CD14-positive monocyte (primary cell): ENCODE measurements at regions not wholly inside any gene's neighbourhood (a gene's known extent, or its start where the extent isn't known, plus 50 kb on each side); places are given as distances from the start of the nearest gene placed in this dataset.

ENCODE experiments used
- DNase-seq, 3 donors: peaks; one replicate each; pipeline ENCODE4 v3.0.0-alpha.2; 2011 to 2022
- H2AFZ ChIP-seq: 2 replicates; pipeline ENCODE4 v1.6.0; 2012; ENCODE audit warnings: mild to moderate bottlenecking, low read depth, low read length, inconsistent platforms; ENCODE audit not compliant: insufficient read depth, poor library complexity, severe bottlenecking
- H3K27ac ChIP-seq, 2 donors: 1 replicate in 1 of 2; 2 replicates in 1 of 2; pipeline ENCODE4 v1.5.1; 2012 to 2013; ENCODE audit warnings: low read length in 2 of 2, control low read depth in 1 of 2, inconsistent platforms in 1 of 2, low read depth in 1 of 2, mild to moderate bottlenecking in 1 of 2
- H3K27me3 ChIP-seq, 2 donors: one replicate each; pipeline versions ENCODE4 v1.6.0 to v1.6.1; 2011 to 2013; ENCODE audit warnings: low read length in 2 of 2; ENCODE audit not compliant: control insufficient read depth in 2 of 2, insufficient read depth in 2 of 2
- H3K36me3 ChIP-seq, 2 donors: replicated peaks in 1 of 2; 1 replicate in 1 of 2; 2 replicates in 1 of 2; pipeline versions ENCODE4 v1.5.1 to v1.6.1; 2012 to 2013; ENCODE audit warnings: low read length in 2 of 2, control low read depth in 1 of 2, inconsistent platforms in 1 of 2, mild to moderate bottlenecking in 1 of 2; ENCODE audit not compliant: insufficient read depth in 2 of 2, control insufficient read depth in 1 of 2
- H3K4me1 ChIP-seq, 2 donors: 1 replicate in 1 of 2; 2 replicates in 1 of 2; pipeline versions ENCODE4 v1.5.1 to v1.6.1; 2012 to 2013; ENCODE audit warnings: low read length in 2 of 2, control low read depth in 1 of 2, inconsistent platforms in 1 of 2, mild to moderate bottlenecking in 1 of 2, moderate library complexity in 1 of 2; ENCODE audit not compliant: insufficient read depth in 2 of 2, control insufficient read depth in 1 of 2
- H3K4me2 ChIP-seq: replicated peaks from 2 replicates; pipeline ENCODE3; 2012; ENCODE audit warnings: low read length, moderate library complexity, mild to moderate bottlenecking; ENCODE audit not compliant: poor library complexity, severe bottlenecking; ENCODE audit errors: extremely low read depth
- H3K4me3 ChIP-seq, 3 experiments: fragments of 200-600 bp in 1 of 3; sonication (generic) in 1 of 3; replicated peaks in 1 of 3; 1 replicate in 2 of 3; 2 replicates in 1 of 3; pipeline ENCODE4 v1.5.1; 2011 to 2013; ENCODE audit warnings: low read length in 3 of 3, mild to moderate bottlenecking in 3 of 3, control low read depth in 2 of 3, low read depth in 2 of 3, inconsistent platforms in 1 of 3, moderate library complexity in 1 of 3
- H3K79me2 ChIP-seq: 2 replicates; pipeline ENCODE4 v1.6.0; 2012; ENCODE audit warnings: mild to moderate bottlenecking, control low read depth, inconsistent platforms, low read length, moderate library complexity; ENCODE audit not compliant: insufficient read depth
- H3K9ac ChIP-seq: 2 replicates; pipeline ENCODE4 v1.6.0; 2017; ENCODE audit warnings: low read length, mild to moderate bottlenecking; ENCODE audit not compliant: insufficient read depth, poor library complexity, severe bottlenecking
- H3K9me3 ChIP-seq, 2 donors: replicated peaks in 1 of 2; 1 replicate in 1 of 2; 2 replicates in 1 of 2; pipeline versions ENCODE4 v1.5.1 to v1.6.1; 2012 to 2013; ENCODE audit warnings: low read length in 2 of 2, control low read depth in 1 of 2; ENCODE audit not compliant: control insufficient read depth in 1 of 2, insufficient read depth in 1 of 2
- H4K20me1 ChIP-seq: 2 replicates; pipeline ENCODE4 v1.6.0; 2012; ENCODE audit warnings: mild to moderate bottlenecking, low read length, control low read depth, moderate library complexity; ENCODE audit not compliant: insufficient read depth
- H3K27ac Mint-ChIP-seq, 7 donors: one replicate each; pipeline ENCODE4 v1.8.0; 2020; ENCODE audit warnings: mild to moderate bottlenecking in 7 of 7, mixed read lengths in 7 of 7, moderate library complexity in 6 of 7, inconsistent platforms in 2 of 7
- H3K27me3 Mint-ChIP-seq, 3 donors: one replicate each; pipeline ENCODE4 v1.8.0; 2021 to 2022; ENCODE audit warnings: low read depth in 3 of 3, mild to moderate bottlenecking in 3 of 3, mixed read lengths in 3 of 3, moderate library complexity in 3 of 3, inconsistent platforms in 1 of 3
- H3K36me3 Mint-ChIP-seq, 2 donors: one replicate each; pipeline ENCODE4 v1.8.0; 2020; ENCODE audit warnings: mixed read lengths in 2 of 2, inconsistent platforms in 1 of 2, mild to moderate bottlenecking in 1 of 2
- H3K4me1 Mint-ChIP-seq: one replicate; pipeline ENCODE4 v1.8.0; 2020; ENCODE audit warnings: mild to moderate bottlenecking, mixed read lengths
- H3K4me3 Mint-ChIP-seq, 2 donors: one replicate each; pipeline ENCODE4 v1.8.0; 2020; ENCODE audit warnings: mild to moderate bottlenecking in 2 of 2, mixed read lengths in 2 of 2, moderate library complexity in 1 of 2
- H3K9me3 Mint-ChIP-seq, 7 donors: one replicate each; pipeline ENCODE4 v1.8.0; 2020 to 2022; ENCODE audit warnings: mixed read lengths in 7 of 7, mild to moderate bottlenecking in 6 of 7, moderate library complexity in 6 of 7, inconsistent platforms in 2 of 7
- WGBS: methylation state at CpG from one replicate; pipeline ENCODE4 v1.1.5; 2013; ENCODE audit warnings: missing lambda C conversion rate; ENCODE audit not compliant: insufficient coverage; 5-methylcytosine and 5-hydroxymethylcytosine counted together
- intact Hi-C, 2 donors: fragments of 100-400 bp; cut with micrococcal nuclease; formaldehyde crosslinking; loops; one replicate each; pipeline versions ENCODE4 v1.15.0 to v1.15.1; 2023
- TF ChIP-seq, protein P1 (sequence below): fragments of 200-600 bp; IDR thresholded peaks from one replicate; pipeline ENCODE4 v1.8.0; 2022; ENCODE audit warnings: antibody characterized with exemption, mild to moderate bottlenecking

DNA sequence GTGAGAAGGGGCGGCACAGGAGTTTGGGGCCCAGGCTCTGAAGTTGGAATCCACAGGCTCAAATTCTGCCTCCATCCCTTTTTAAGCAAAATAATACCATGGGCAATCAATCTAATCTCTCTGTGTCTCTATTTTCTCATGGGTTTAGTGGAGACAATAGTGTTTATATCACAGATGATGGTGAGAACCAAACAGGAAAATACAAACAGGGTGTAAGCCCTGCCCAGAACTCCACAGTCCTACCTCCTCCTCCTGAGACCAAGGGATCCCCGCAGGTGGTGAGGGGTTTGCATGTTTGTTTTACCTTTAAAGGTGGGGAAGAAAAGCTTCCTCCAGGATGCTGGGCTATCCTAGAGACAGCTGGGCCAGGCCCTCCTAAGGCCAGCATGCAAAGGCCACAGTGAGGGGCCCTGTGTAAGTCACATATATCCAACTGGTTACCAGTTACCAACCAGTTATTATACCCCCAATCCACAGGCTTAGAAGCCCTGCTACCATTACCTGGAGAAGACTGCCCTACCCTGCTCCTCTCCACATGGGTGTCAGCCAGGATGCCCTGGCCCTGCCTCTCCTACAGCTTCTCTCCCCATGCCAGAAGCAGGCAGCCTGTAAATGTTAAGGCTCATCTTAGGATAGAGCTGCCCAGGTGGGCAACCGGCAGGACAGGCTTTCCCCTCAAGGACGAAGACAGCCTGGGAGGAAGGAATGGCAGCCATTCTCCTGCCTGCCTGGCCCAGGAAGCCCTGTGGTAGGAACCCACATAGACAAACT lies 658.4 kb downstream of the UQCRFS1 start:
- Histone ChIP-seq H3K4me3 (no peak overlapping the region), H3K9me3 (no peaks in the 10 kb centered on the region), H3K79me2 (no peaks in the 10 kb centered on the region), H3K27ac (no peak overlapping the region), H3K4me1 (no peaks in the 10 kb centered on the region), H3K27me3 (no peaks in the 10 kb centered on the region), H4K20me1 (no peaks in the 10 kb centered on the region), H2AFZ (no peak overlapping the region), H3K9ac (no peak overlapping the region), H3K4me2 (no peak overlapping the region), H3K36me3 (no peaks in the 10 kb centered on the region)
- H3K9me3 Mint-ChIP-seq, result peaks cover 0 to 9% (median 4%) of the 10 kb centered on the region in 7 donors
- H3K36me3 Mint-ChIP-seq, result no peaks in the 10 kb centered on the region
- intact Hi-C loops, result no loop called here
- H3K4me3 Mint-ChIP-seq, result no peak overlapping the region
- no peak overlapping the region for H3K27ac Mint-ChIP-seq
- TF ChIP-seq, protein P1, sequence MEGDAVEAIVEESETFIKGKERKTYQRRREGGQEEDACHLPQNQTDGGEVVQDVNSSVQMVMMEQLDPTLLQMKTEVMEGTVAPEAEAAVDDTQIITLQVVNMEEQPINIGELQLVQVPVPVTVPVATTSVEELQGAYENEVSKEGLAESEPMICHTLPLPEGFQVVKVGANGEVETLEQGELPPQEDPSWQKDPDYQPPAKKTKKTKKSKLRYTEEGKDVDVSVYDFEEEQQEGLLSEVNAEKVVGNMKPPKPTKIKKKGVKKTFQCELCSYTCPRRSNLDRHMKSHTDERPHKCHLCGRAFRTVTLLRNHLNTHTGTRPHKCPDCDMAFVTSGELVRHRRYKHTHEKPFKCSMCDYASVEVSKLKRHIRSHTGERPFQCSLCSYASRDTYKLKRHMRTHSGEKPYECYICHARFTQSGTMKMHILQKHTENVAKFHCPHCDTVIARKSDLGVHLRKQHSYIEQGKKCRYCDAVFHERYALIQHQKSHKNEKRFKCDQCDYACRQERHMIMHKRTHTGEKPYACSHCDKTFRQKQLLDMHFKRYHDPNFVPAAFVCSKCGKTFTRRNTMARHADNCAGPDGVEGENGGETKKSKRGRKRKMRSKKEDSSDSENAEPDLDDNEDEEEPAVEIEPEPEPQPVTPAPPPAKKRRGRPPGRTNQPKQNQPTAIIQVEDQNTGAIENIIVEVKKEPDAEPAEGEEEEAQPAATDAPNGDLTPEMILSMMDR, result no peak
- DNase-seq, result no peak
- H3K27me3 Mint-ChIP-seq, result peaks cover 0 to 3% (median 1%) of the 10 kb centered on the region in 3 donors
- H3K4me1 Mint-ChIP-seq, result peaks cover 2% of the 10 kb centered on the region
- 92% methylated on average over 3 of the region's 4 CpGs for WGBS

- no peaks in the 10 kb centered on the region for H4K20me1 ChIP-seq
- peaks cover 0 to 9% (median 4%) of the 10 kb centered on the region in 7 donors for H3K9me3 Mint-ChIP-seq
- no peak overlapping the region for H3K4me3 ChIP-seq
- intact Hi-C loops, result no loop called here
- H3K4me3 Mint-ChIP-seq, result no peak overlapping the region
- no peaks in the 10 kb centered on the region for H3K9me3 ChIP-seq
- H3K9ac ChIP-seq, result no peak overlapping the region
- no peak overlapping the region for H3K4me2 ChIP-seq
- no peaks in the 10 kb centered on the region for H3K36me3 ChIP-seq
- TF ChIP-seq, protein P1, result no peak
- WGBS, result 93% methylated on average over 2 of the region's 2 CpGs
- no peaks in the 10 kb centered on the region for H3K27me3 ChIP-seq
- H3K27ac Mint-ChIP-seq, result no peak overlapping the region
- H3K4me1 Mint-ChIP-seq, result peaks cover 2% of the 10 kb centered on the region
- DNase-seq, result no peak
- no peak overlapping the region for H2AFZ ChIP-seq
- H3K4me1 ChIP-seq, result no peaks in the 10 kb centered on the region
- peaks cover 0 to 3% (median 1%) of the 10 kb centered on the region in 3 donors for H3K27me3 Mint-ChIP-seq
- H3K79me2 ChIP-seq, result no peaks in the 10 kb centered on the region
- H3K27ac ChIP-seq, result no peak overlapping the region
- H3K36me3 Mint-ChIP-seq, result no peaks in the 10 kb centered on the region
Observed at GRCh38 chr19:28553764-28554163, 659.2 kb downstream of the UQCRFS1 start.
